Prostate gland (tissue), 2 donors: ENCODE measurements at regions not wholly inside any gene's neighbourhood (a gene's known extent, or its start where the extent isn't known, plus 50 kb on each side); places are given as distances from the start of the nearest gene placed in this dataset.

Experiments used
- DNase-seq: peaks from one replicate; pipeline ENCODE4 v3.0.0-alpha.2; 2019; ENCODE audit warnings: low spot score
- H3K27ac ChIP-seq, 2 donors: fragments of 200-600 bp; sonication (generic); 2 replicates each; pipeline ENCODE4 v1.5.1; 2017 to 2019
- H3K27me3 ChIP-seq: fragments of 200-600 bp; sonication (generic); replicated peaks from 2 replicates; pipeline ENCODE4 v1.5.1; 2019; ENCODE audit not compliant: insufficient read depth
- H3K36me3 ChIP-seq, 2 donors: fragments of 200-600 bp; sonication (generic); 1 replicate in 1 of 2; 2 replicates in 1 of 2; pipeline versions ENCODE4 v1.5.1 to v1.8.1; 2017 to 2019
- H3K4me1 ChIP-seq: fragments of 200-600 bp; sonication (generic); replicated peaks from 2 replicates; pipeline ENCODE4 v1.5.1; 2019
- H3K4me3 ChIP-seq, 2 donors: fragments of 200-600 bp; sonication (generic); 2 replicates each; pipeline ENCODE4 v1.5.1; 2017 to 2019
- H3K9me3 ChIP-seq: fragments of 200-600 bp; sonication (generic); 2 replicates; pipeline ENCODE4 v1.5.1; 2017
- POLR2A ChIP-seq: fragments of 450-650 bp; IDR thresholded peaks from one replicate; pipeline ENCODE4 v1.6.1; 2016; ENCODE audit warnings: antibody characterized with exemption, mild to moderate bottlenecking
- POLR2AphosphoS5 ChIP-seq: sonication (generic); formaldehyde crosslinking; IDR thresholded peaks from one replicate; pipeline ENCODE4 v1.6.1; 2017; ENCODE audit warnings: antibody characterized with exemption
- WGBS: methylation state at CpG from one replicate; pipeline ENCODE4 v1.1.5; 2018; 5-methylcytosine and 5-hydroxymethylcytosine counted together
- intact Hi-C: fragments of 100-400 bp; cut with DNase I; formaldehyde crosslinking; loops from one replicate; pipeline ENCODE4 v1.14.2; 2022
- TF ChIP-seq, protein P1 (sequence below), 4 experiments: fragments of 200-600 bp in 2 of 4; fragments of 450-650 bp in 2 of 4; sonication (generic) in 2 of 4; IDR thresholded peaks; 1 replicate in 3 of 4; 2 replicates in 1 of 4; pipeline ENCODE4 v1.5.1; 2016 to 2019; ENCODE audit warnings: antibody characterized with exemption in 4 of 4, mild to moderate bottlenecking in 2 of 4, moderate library complexity in 2 of 4

- Histone ChIP-seq H3K4me1 (no peaks in the 10 kb centered on the region), H3K27ac (no peak overlapping the region), H3K27me3 (no peaks in the 10 kb centered on the region), H3K4me3 (no peak overlapping the region), H3K9me3 (no peaks in the 10 kb centered on the region), H3K36me3 (no peaks in the 10 kb centered on the region)
- WGBS: 87% methylated on average over 4 of the region's 4 CpGs
- no peak for DNase-seq
- no peak for TF ChIP-seq POLR2A
- TF ChIP-seq, protein P1, sequence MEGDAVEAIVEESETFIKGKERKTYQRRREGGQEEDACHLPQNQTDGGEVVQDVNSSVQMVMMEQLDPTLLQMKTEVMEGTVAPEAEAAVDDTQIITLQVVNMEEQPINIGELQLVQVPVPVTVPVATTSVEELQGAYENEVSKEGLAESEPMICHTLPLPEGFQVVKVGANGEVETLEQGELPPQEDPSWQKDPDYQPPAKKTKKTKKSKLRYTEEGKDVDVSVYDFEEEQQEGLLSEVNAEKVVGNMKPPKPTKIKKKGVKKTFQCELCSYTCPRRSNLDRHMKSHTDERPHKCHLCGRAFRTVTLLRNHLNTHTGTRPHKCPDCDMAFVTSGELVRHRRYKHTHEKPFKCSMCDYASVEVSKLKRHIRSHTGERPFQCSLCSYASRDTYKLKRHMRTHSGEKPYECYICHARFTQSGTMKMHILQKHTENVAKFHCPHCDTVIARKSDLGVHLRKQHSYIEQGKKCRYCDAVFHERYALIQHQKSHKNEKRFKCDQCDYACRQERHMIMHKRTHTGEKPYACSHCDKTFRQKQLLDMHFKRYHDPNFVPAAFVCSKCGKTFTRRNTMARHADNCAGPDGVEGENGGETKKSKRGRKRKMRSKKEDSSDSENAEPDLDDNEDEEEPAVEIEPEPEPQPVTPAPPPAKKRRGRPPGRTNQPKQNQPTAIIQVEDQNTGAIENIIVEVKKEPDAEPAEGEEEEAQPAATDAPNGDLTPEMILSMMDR (IDR thresholded peaks at IDR 0.05): no peak
- TF ChIP-seq POLR2AphosphoS5: no peak
- intact Hi-C loops: no loop called here
Measured at GRCh38 chr10:111706331-111706730, 477.2 kb downstream of the GPAM start.

DNA sequence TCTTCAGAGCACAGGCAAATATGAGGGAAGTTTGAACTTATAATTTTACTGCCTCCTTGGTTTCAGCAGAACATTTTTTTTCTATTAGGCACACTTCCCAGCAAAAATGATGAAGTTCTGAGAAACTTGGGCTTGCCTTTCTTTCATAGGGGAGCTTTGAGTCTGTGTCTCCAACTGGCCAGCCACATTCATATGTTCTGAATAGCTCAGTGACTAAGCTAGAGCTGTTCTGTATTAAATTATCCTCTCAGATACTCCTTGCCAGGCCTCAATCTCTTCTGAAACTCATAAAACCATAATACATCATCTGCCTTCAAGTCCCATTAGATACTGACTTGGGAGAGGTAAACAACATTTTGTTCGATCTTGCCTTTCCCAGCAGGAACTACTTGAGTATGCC lies 476.5 kb downstream of the GPAM start:
- H3K27ac ChIP-seq: no peak overlapping the region
- intact Hi-C loops: no loop called here
- H3K9me3 ChIP-seq: no peaks in the 10 kb centered on the region
- TF ChIP-seq POLR2A: no peak
- TF ChIP-seq POLR2AphosphoS5: no peak
- TF ChIP-seq, protein P1 (IDR thresholded peaks at IDR 0.05): no peak
- no peaks in the 10 kb centered on the region for H3K36me3 ChIP-seq
- no peak for DNase-seq
- H3K4me1 ChIP-seq: no peaks in the 10 kb centered on the region
- H3K27me3 ChIP-seq: no peaks in the 10 kb centered on the region
- WGBS: 55% methylated on average over 1 of the region's 1 CpG
- no peak overlapping the region for H3K4me3 ChIP-seq

GRCh38 chr10:111709603-111710002 lies 474.0 kb downstream of the GPAM start:
- Histone ChIP-seq H3K36me3 (no peaks in the 10 kb centered on the region), H3K27ac (no peak overlapping the region), H3K4me3 (no peak overlapping the region), H3K9me3 (no peaks in the 10 kb centered on the region), H3K27me3 (no peaks in the 10 kb centered on the region), H3K4me1 (no peaks in the 10 kb centered on the region)
- no peak for DNase-seq
- TF ChIP-seq POLR2A: no peak
- intact Hi-C loops: no loop called here
- 75% methylated on average over 4 of the region's 4 CpGs for WGBS

GRCh38 chr10:111716032-111716431 lies 467.5 kb downstream of the GPAM start:
- Histone ChIP-seq H3K36me3 (no peaks in the 10 kb centered on the region), H3K4me3 (no peak overlapping the region), H3K4me1 (no peaks in the 10 kb centered on the region), H3K9me3 (no peaks in the 10 kb centered on the region), H3K27ac (no peak overlapping the region), H3K27me3 (no peaks in the 10 kb centered on the region)
- no peak for DNase-seq
- intact Hi-C loops: no loop called here
- TF ChIP-seq POLR2A (no peak), POLR2AphosphoS5 (no peak)
- TF ChIP-seq, protein P1 (IDR thresholded peaks at IDR 0.05): no peak

GRCh38 chr10:111724121-111724520 lies 459.4 kb downstream of the GPAM start:
- no peaks in the 10 kb centered on the region for H3K4me1 ChIP-seq
- no peaks in the 10 kb centered on the region for H3K9me3 ChIP-seq
- TF ChIP-seq POLR2A (no peak), POLR2AphosphoS5 (no peak)
- TF ChIP-seq, protein P1 (IDR thresholded peaks at IDR 0.05): no peak
- 64% methylated on average over 1 of the region's 1 CpG for WGBS
- H3K27me3 ChIP-seq: no peaks in the 10 kb centered on the region
- no peak overlapping the region for H3K4me3 ChIP-seq
- H3K36me3 ChIP-seq: no peaks in the 10 kb centered on the region
- no peak overlapping the region for H3K27ac ChIP-seq
- intact Hi-C loops: no loop called here
- no peak for DNase-seq
